Lower leg skin (tissue), 3 donors: ENCODE measurements at regions not wholly inside any gene's neighbourhood (a gene's known extent, or its start where the extent isn't known, plus 50 kb on each side); places are given as distances from the start of the nearest gene placed in this dataset.

Experiments
- CTCF ChIP-seq, 3 donors: fragments of 450-650 bp; IDR thresholded peaks; one replicate each; pipeline ENCODE4 v1.5.1; 2016; ENCODE audit warnings: antibody characterized with exemption in 3 of 3, mild to moderate bottlenecking in 3 of 3, moderate library complexity in 2 of 3
- POLR2A ChIP-seq, 2 donors: fragments of 450-650 bp; IDR thresholded peaks; one replicate each; pipeline ENCODE4 v1.6.1; 2016 to 2017; ENCODE audit warnings: antibody characterized with exemption in 2 of 2, mild to moderate bottlenecking in 1 of 2, moderate library complexity in 1 of 2

GRCh38 chr14:38721822-38722431 is 381.1 kb downstream of the SEC23A start:
- TF ChIP-seq CTCF (IDR thresholded peaks at IDR 0.05) (peak in 1 of 3 donors; percentile 56), POLR2A (IDR thresholded peaks at IDR 0.05) (no peak)
